ENCODE measurements at regions not wholly inside any gene's neighbourhood (a gene's known extent, or its start where the extent isn't known, plus 50 kb on each side); places are given as distances from the start of the nearest gene placed in this dataset.

DNA sequence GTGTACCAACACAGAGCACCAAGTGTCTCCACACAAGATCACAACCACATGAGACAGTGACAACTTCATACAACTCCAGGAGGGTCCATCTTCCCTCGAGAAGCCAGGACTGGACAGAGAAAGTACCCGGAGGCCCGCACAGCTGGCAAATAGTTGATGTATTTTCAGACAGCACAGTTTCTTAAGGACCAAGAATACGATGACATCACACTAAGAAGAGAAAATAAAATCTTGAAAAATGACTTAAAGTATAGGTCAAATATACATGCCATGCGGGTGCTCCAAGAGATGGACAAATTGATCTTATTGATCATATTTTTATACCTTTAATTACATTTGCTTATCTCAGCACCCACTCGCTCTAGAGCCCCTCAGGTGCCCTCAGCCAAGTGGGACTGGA is 145.5 kb downstream of the RNASET2 start:
- no peak for TF ChIP-seq CTCF (IDR thresholded peaks at IDR 0.05 in 4 of 5, conservative IDR thresholded peaks at IDR 0.05 in 1 of 5)
- no peak for TF ChIP-seq POLR2A (IDR thresholded peaks at IDR 0.05)
